Sigmoid colon (tissue), 4 donors: ENCODE measurements at regions not wholly inside any gene's neighbourhood (a gene's known extent, or its start where the extent isn't known, plus 50 kb on each side); places are given as distances from the start of the nearest gene placed in this dataset.

Experiments
- CTCF ChIP-seq, 4 experiments: fragments of 450-650 bp in 3 of 4; fragments of 200-600 bp in 1 of 4; IDR thresholded peaks; one replicate each; pipeline ENCODE4 v1.5.1; 2016 to 2019; ENCODE audit warnings: antibody characterized with exemption in 4 of 4, mild to moderate bottlenecking in 3 of 4, moderate library complexity in 2 of 4
- EP300 ChIP-seq, 4 donors: sonication (generic); formaldehyde crosslinking; IDR thresholded peaks; one replicate each; pipeline ENCODE4 v1.6.1; 2017; ENCODE audit warnings: antibody characterized with exemption in 4 of 4
- POLR2AphosphoS5 ChIP-seq, 4 donors: sonication (generic); formaldehyde crosslinking; IDR thresholded peaks; one replicate each; pipeline ENCODE4 v1.6.1; 2017; ENCODE audit warnings: antibody characterized with exemption in 4 of 4

- TF ChIP-seq CTCF (IDR thresholded peaks at IDR 0.05) (no peak), POLR2AphosphoS5 (IDR thresholded peaks at IDR 0.05) (no peak), EP300 (IDR thresholded peaks at IDR 0.05) (no peak)
Observed at GRCh38 chr11:123247813-123248379, 52.8 kb upstream of the CLMP start.
